Spleen (tissue), 7 donors: ENCODE measurements at regions not wholly inside any gene's neighbourhood (a gene's known extent, or its start where the extent isn't known, plus 50 kb on each side); places are given as distances from the start of the nearest gene placed in this dataset.

Experiments
- POLR2A ChIP-seq, 3 donors: fragments of 450-650 bp; IDR thresholded peaks; one replicate each; pipeline ENCODE4 v1.5.1; 2017; ENCODE audit warnings: antibody characterized with exemption in 3 of 3, mild to moderate bottlenecking in 1 of 3
- POLR2AphosphoS5 ChIP-seq, 3 donors: sonication (generic); formaldehyde crosslinking; IDR thresholded peaks; one replicate each; pipeline ENCODE4 v1.5.1; 2017; ENCODE audit warnings: antibody characterized with exemption in 3 of 3
- TF ChIP-seq, protein P1 (sequence below), 11 experiments: fragments of 200-600 bp in 7 of 11; fragments of 450-650 bp in 4 of 11; sonication (generic) in 4 of 11; IDR thresholded peaks in 8 of 11; conservative IDR thresholded peaks in 3 of 11; 1 replicate in 7 of 11; 2 replicates in 4 of 11; pipeline versions ENCODE4 v1.4.0 to v1.8.0; 2016 to 2021; ENCODE audit warnings: antibody characterized with exemption in 11 of 11, inconsistent platforms in 4 of 11, mild to moderate bottlenecking in 1 of 11
- donor health status: DM: no; HTN: no; CAD: no; lungs with moderate emphysema.
- donor health status: DM: no; HTN: no; CAD: no.
- donor health status: DM: no; HTN: no; CAD: no.

DNA sequence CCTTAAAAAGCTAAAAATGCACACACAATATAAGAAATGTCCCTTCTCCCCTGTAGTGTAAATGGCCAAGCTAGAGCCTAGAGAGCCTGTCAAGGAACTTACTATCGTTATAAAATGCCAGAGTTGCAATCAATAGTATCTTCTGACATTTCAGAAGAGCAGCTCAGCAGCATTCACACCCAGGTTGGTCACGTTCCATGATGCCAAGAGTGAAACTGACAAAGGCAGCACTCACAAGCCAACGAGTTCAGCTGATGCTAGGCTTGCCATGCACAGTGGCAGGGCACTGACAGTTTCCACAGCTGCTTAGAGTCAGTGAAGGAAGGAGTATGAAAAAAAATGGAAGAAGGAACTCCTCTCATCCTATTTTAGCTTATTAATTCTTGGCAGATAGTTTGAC is 331.4 kb upstream of the CCDC54 start:
- TF ChIP-seq, protein P1, sequence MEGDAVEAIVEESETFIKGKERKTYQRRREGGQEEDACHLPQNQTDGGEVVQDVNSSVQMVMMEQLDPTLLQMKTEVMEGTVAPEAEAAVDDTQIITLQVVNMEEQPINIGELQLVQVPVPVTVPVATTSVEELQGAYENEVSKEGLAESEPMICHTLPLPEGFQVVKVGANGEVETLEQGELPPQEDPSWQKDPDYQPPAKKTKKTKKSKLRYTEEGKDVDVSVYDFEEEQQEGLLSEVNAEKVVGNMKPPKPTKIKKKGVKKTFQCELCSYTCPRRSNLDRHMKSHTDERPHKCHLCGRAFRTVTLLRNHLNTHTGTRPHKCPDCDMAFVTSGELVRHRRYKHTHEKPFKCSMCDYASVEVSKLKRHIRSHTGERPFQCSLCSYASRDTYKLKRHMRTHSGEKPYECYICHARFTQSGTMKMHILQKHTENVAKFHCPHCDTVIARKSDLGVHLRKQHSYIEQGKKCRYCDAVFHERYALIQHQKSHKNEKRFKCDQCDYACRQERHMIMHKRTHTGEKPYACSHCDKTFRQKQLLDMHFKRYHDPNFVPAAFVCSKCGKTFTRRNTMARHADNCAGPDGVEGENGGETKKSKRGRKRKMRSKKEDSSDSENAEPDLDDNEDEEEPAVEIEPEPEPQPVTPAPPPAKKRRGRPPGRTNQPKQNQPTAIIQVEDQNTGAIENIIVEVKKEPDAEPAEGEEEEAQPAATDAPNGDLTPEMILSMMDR (IDR thresholded peaks at IDR 0.05 in 8 of 11, conservative IDR thresholded peaks at IDR 0.05 in 3 of 11): no peak
- TF ChIP-seq POLR2AphosphoS5 (IDR thresholded peaks at IDR 0.05): no peak
- no peak for TF ChIP-seq POLR2A (IDR thresholded peaks at IDR 0.05)
